GM23338 (cell line): ENCODE measurements at regions not wholly inside any gene's neighbourhood (a gene's known extent, or its start where the extent isn't known, plus 50 kb on each side); places are given as distances from the start of the nearest gene placed in this dataset.
A peak's percentile ranks its signal among the peaks of the same experiment; 100 is the strongest.

Experiments used
- ATAC-seq: fragments of 200-7000 bp; cut with Tn5 transposase; 3 replicates; pipeline ENCODE4 v1.9.1; 2020
- DNase-seq: peaks from one replicate; pipeline ENCODE4 v3.0.0-alpha.2; 2015; ENCODE audit warnings: low spot score
- H2AFZ ChIP-seq: fragments of 200-600 bp; sonication (generic); 2 replicates; pipeline ENCODE4 v1.8.0; 2016; ENCODE audit warnings: antibody characterized with exemption, mild to moderate bottlenecking, moderate library complexity
- H3F3A ChIP-seq: fragments of 200-600 bp; sonication (generic); replicated peaks from 2 replicates; pipeline ENCODE4 v1.8.0; 2017; ENCODE audit warnings: antibody characterized with exemption, mixed run types, low read depth
- H3K27ac ChIP-seq: fragments of 200-600 bp; sonication (generic); 2 replicates; pipeline ENCODE4 v1.6.1; 2016; ENCODE audit warnings: low read depth
- H3K27me3 ChIP-seq: fragments of 200-600 bp; sonication (generic); 2 replicates; pipeline ENCODE4 v1.8.0; 2016; ENCODE audit warnings: mild to moderate bottlenecking, mixed run types, moderate library complexity; ENCODE audit not compliant: insufficient read depth
- H3K36me3 ChIP-seq: fragments of 200-600 bp; sonication (generic); 2 replicates; pipeline ENCODE4 v1.8.0; 2016; ENCODE audit warnings: mild to moderate bottlenecking; ENCODE audit not compliant: insufficient read depth
- H3K4me1 ChIP-seq: fragments of 200-600 bp; sonication (generic); 2 replicates; pipeline ENCODE4 v1.8.0; 2016; ENCODE audit warnings: mild to moderate bottlenecking, moderate library complexity; ENCODE audit not compliant: insufficient read depth
- H3K4me2 ChIP-seq: fragments of 200-600 bp; sonication (generic); 2 replicates; pipeline ENCODE4 v1.7.1; 2017; ENCODE audit warnings: mixed run types
- H3K4me3 ChIP-seq: fragments of 200-600 bp; sonication (generic); 2 replicates; pipeline ENCODE4 v1.6.1; 2016; ENCODE audit warnings: mixed run types
- H3K79me2 ChIP-seq: fragments of 200-600 bp; sonication (generic); replicated peaks from 2 replicates; pipeline ENCODE4 v1.8.0; 2017; ENCODE audit warnings: mild to moderate bottlenecking; ENCODE audit not compliant: insufficient read depth
- H3K9me2 ChIP-seq: fragments of 200-600 bp; sonication (generic); 2 replicates; pipeline ENCODE4 v1.8.0; 2017; ENCODE audit not compliant: insufficient read depth
- H4K20me1 ChIP-seq: fragments of 200-600 bp; sonication (generic); replicated peaks from 2 replicates; pipeline ENCODE4 v1.8.0; 2017; ENCODE audit warnings: mild to moderate bottlenecking; ENCODE audit not compliant: insufficient read depth
- H3K27ac Mint-ChIP-seq: 2 replicates; pipeline ENCODE4 v1.8.0; 2020; ENCODE audit warnings: inconsistent platforms, mild to moderate bottlenecking, moderate library complexity, mixed read lengths
- H3K27me3 Mint-ChIP-seq: 3 replicates; pipeline ENCODE4 v1.8.0; 2022; ENCODE audit warnings: low read depth, mild to moderate bottlenecking, moderate library complexity, mixed read lengths, inconsistent platforms; ENCODE audit not compliant: insufficient read depth, poor library complexity
- H3K36me3 Mint-ChIP-seq: 3 replicates; pipeline ENCODE4 v1.8.0; 2021; ENCODE audit warnings: low read depth, mild to moderate bottlenecking, inconsistent platforms, moderate library complexity, mixed read lengths
- H3K4me1 Mint-ChIP-seq: 3 replicates; pipeline ENCODE4 v1.8.0; 2020; ENCODE audit warnings: mild to moderate bottlenecking, inconsistent platforms, mixed read lengths
- H3K4me3 Mint-ChIP-seq: 3 replicates; pipeline ENCODE4 v1.8.0; 2021; ENCODE audit warnings: moderate library complexity, mild to moderate bottlenecking, inconsistent platforms, mixed read lengths
- H3K9me3 Mint-ChIP-seq: 3 replicates; pipeline ENCODE4 v1.8.0; 2020; ENCODE audit warnings: moderate library complexity, mild to moderate bottlenecking, inconsistent platforms, mixed read lengths
- ETS1 ChIP-seq: IDR thresholded peaks from 2 replicates; pipeline ENCODE4 v1.6.1; 2016; ENCODE audit warnings: antibody characterized with exemption
- EZH2 ChIP-seq: fragments of 200-600 bp; sonication (generic); IDR thresholded peaks from one replicate; pipeline ENCODE4 v1.8.0; 2017; ENCODE audit warnings: antibody characterized with exemption, mild to moderate bottlenecking, low read depth; ENCODE audit not compliant: unreplicated experiment
- REST ChIP-seq: IDR thresholded peaks from one replicate; pipeline ENCODE4 v1.6.1; 2018; ENCODE audit warnings: antibody characterized with exemption; ENCODE audit not compliant: unreplicated experiment
- ZNF114 ChIP-seq: fragments of 250-450 bp; sonication (Bioruptor Pico); IDR thresholded peaks from 2 replicates; pipeline ENCODE4 v1.5.0; 2020; ENCODE audit warnings: mild to moderate bottlenecking, moderate library complexity
- ZNF331 ChIP-seq: fragments of 250-450 bp; sonication (Bioruptor Pico); IDR thresholded peaks from 2 replicates; pipeline ENCODE4 v1.5.0; 2020; ENCODE audit warnings: low read depth, mild to moderate bottlenecking, moderate library complexity
- ZNF462 ChIP-seq: fragments of 250-450 bp; sonication (Bioruptor Pico); IDR thresholded peaks from 2 replicates; pipeline ENCODE4 v1.5.0; 2020; ENCODE audit warnings: mild to moderate bottlenecking, moderate library complexity

GRCh38 chr6:94124333-94124732 lies 705.0 kb upstream of the EPHA7 start:
- no peak overlapping the region for H3K27ac Mint-ChIP-seq

More at GRCh38 chr6:94124333-94124732, 705.0 kb upstream of the EPHA7 start:
- no peak overlapping the region for H3K4me3 Mint-ChIP-seq
- DNase-seq (no peak), ATAC-seq (no peak)
- Histone ChIP-seq H2AFZ (peak overlapping the region; percentile 11; the same call in 1 of the 2 replicates), H3K4me3 (no peak overlapping the region), H3F3A (no peaks in the 10 kb centered on the region), H3K9me2 (no peaks in the 10 kb centered on the region), H3K36me3 (no peaks in the 10 kb centered on the region), H3K4me1 (no peaks in the 10 kb centered on the region), H3K27ac (no peak overlapping the region), H3K27me3 (no peaks in the 10 kb centered on the region), H3K4me2 (no peak overlapping the region), H3K79me2 (no peaks in the 10 kb centered on the region), H4K20me1 (no peaks in the 10 kb centered on the region)
- H3K36me3 Mint-ChIP-seq = no peaks in the 10 kb centered on the region
- TF ChIP-seq EZH2 = no peak
- TF ChIP-seq ZNF331 (CRISPR knock-in tag) = no peak
- TF ChIP-seq ETS1 = no peak
- TF ChIP-seq ZNF462 (CRISPR knock-in tag) = no peak
- TF ChIP-seq REST = no peak
- no peak for TF ChIP-seq ZNF114
- H3K4me1 Mint-ChIP-seq = peaks cover 6% of the 10 kb centered on the region; the same call in 2 of the 3 replicates
- no peaks in the 10 kb centered on the region for H3K27me3 Mint-ChIP-seq
- H3K9me3 Mint-ChIP-seq = no peaks in the 10 kb centered on the region
